Sciatic nerve (tissue), 2 donors: ENCODE measurements at regions not wholly inside any gene's neighbourhood (a gene's known extent, or its start where the extent isn't known, plus 50 kb on each side); places are given as distances from the start of the nearest gene placed in this dataset.
"Not testable (repeated sequence)": the region's sequence is repeated elsewhere in the genome, so short reads cannot be mapped to it uniquely, and the experiment has no call there.

Source experiments
- ATAC-seq: fragments of 200-7000 bp; cut with Tn5 transposase; one replicate; pipeline ENCODE4 v1.9.1; 2020; ENCODE audit warnings: mild to moderate bottlenecking, moderate library complexity
- DNase-seq: peaks from one replicate; pipeline ENCODE4 v3.0.0-alpha.2; 2020; ENCODE audit warnings: low spot score
- intact Hi-C: fragments of 100-400 bp; cut with DNase I; formaldehyde crosslinking; loops from one replicate; pipeline ENCODE4 v1.14.2; 2022
- donor health status: DM: no; HTN: no; CAD: no.
- donor health status: DM: no; HTN: no; CAD: no.

DNA sequence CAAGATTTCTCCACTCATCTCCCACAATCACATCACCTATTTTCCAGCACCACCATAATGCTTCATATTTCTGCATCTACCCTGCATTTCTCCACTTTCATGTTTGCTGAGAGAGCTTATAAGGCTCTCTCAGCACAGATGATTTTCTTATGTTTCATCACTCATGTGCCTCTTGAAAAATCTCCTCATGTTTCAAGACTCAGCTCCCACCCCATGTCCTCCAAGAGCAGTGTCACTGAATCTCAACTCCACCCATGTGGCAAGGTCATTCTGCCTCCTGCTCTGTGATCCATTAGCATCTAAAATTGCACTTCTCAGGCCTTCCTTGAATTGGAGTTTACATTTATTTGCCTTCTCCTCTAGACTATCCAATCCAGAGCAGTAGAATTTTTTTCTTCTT lies 178.7 kb upstream of the IRAK1BP1 start:
- intact Hi-C loops: no loop called here
- ATAC-seq (no peak), DNase-seq (no peak)

DNA sequence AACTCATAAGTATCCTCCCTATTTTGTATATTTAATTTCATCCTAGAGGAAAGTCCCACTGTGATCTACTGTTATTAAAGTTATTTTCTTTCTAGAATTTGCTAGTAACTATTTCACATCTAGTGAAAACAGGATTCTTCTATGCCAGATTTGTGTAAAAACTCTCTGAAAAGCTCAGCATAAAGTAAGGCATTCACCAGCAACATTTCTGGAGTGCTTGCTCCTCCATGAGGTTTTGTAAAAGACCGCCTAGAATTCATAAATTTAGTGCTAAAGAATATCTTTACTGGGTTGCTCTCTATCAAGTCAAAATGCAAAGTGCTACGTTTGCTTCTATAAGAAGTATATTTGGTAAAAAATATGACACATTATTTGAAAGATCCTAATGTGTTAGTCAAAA lies 173.5 kb upstream of the IRAK1BP1 start:
- DNase-seq: no peak
- ATAC-seq: no peak
- intact Hi-C loops: no loop called here

- DNase-seq, intact Hi-C loops, ATAC-seq: not testable (repeated sequence)
These were observed 172.7 kb upstream of the IRAK1BP1 start for GRCh38 chr6:78694628-78695027.

DNA sequence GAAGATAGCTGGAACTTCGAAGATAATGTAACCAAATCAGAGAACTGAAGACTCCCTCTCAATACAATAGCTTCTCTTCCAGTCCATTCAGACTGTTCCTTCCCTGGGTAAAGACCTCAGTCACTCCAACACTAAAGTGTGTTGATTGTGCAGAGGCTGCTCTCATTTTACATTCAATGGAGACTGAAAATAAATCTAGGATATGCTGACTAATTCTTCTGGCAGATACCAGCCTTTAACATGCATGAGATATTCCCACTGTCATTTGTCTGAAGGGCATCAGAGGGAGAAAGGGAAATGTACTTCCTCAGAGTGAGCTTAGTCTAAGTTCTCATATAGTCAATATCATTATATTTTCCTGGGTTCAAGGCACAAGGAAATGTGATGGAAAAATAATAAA lies 166.4 kb upstream of the IRAK1BP1 start:
- DNase-seq (no peak), ATAC-seq (no peak)
- intact Hi-C loops: no loop called here

DNA sequence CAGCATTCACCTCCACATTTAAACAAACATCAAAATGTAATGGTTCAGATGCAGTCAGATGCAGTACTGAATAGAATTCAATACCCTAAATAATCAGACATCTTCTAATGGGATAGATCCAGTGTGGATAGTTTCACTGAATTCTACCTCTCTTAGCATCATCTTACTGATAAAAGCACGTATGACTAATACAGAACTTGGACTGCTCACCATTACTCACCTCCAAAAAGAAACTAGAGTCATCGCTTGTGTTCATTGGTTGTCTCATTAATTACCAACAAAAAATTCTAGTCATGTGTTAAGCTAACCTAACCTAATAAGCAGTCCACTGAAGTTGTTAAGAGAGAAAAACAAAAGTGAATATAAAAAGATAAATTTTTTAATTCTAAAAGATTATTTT lies 165.9 kb upstream of the IRAK1BP1 start:
- DNase-seq (no peak), ATAC-seq (no peak)
- intact Hi-C loops: no loop called here

DNA sequence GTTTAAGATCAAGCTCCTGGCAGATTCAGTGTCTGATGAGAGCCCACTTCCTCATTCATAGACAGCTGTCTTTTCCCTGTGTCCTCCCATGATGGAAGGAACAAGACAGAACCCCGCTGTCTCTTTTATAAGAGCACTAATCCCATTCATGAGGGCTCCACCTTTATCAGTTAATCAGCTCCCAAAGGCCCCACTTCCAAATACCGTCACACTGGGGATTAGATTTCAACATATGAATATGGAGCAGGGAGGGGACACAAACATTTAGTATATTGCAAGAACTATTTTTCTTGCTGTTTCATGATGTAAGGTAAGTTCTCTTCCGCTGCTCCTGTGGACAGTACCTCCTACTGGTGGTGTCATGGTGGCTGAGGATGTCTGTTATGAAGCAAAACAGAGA lies 158.3 kb upstream of the IRAK1BP1 start:
- intact Hi-C loops: no loop called here
- DNase-seq: no peak
- ATAC-seq: no peak

GRCh38 chr6:78713564-78713963 lies 153.8 kb upstream of the IRAK1BP1 start:
- intact Hi-C loops: no loop called here

DNA sequence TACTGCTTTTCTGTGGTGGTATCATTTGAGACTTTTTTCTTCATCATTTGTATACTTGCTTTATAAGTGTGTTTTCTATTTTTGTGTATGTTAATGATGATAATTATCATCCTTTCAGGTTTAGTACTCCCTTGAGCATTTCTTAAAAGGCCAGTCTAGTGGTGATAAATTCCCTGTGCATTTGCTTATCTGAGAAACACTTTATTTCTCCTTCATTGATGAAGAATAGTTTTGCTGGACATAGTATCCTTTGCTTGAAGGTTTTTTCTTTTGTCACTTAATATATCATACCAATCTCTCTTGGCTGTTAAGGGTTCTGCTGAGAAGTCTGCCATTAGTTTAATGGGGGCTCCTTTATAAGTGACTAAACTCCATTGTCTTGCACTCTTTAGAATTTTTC lies 123.2 kb upstream of the IRAK1BP1 start:
- ATAC-seq: no peak
- intact Hi-C loops: no loop called here
- no peak for DNase-seq

More at GRCh38 chr6:78713564-78713963, 153.8 kb upstream of the IRAK1BP1 start:
- DNase-seq (no peak), ATAC-seq (no peak)

DNA sequence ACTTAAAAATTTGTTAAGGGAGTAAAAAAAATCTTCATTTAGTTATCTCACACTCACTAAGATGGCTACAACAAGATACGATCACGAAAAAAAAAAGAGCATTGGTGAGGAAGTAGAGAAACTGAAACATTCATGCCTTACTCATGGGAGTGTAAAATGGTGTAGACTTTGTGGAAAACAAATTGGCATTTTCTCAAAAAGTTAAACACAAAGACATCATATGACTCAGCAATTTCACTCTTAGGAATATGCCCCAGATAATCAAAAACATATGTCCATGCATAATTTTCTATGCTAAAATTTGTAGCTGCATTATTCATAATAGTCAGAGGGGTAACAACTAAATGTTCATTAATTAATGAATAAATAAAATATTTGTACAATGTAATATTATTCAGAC lies 120.9 kb upstream of the IRAK1BP1 start:
- ATAC-seq (no peak), DNase-seq (no peak)
- intact Hi-C loops: no loop called here

GRCh38 chr6:78749326-78749725 lies 118.0 kb upstream of the IRAK1BP1 start:
- ATAC-seq: no peak
- no peak for DNase-seq
- intact Hi-C loops: no loop called here

GRCh38 chr6:78758297-78758798 lies 109.0 kb upstream of the IRAK1BP1 start:
- DNase-seq, ATAC-seq, intact Hi-C loops: not testable (repeated sequence)

DNA sequence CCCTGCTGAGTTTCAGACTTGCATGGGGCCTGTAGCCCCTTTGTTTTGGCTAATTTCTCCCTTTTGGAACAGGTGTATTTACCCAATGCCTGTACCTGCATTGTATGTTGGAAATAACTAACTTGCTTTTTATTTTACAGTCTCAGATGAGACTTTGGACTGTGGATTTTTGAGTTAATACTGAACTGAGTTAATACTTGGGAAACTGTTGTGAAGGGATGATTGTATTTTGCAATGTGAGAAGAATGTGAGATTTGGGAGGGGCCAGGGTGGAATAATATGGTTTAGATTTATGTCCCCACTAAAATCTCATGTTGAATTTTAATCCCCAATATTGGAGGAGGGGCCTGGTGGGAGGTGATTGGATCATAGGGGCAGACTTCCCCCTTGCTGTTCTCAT lies 99.1 kb upstream of the IRAK1BP1 start:
- ATAC-seq (no peak), DNase-seq (no peak)
- intact Hi-C loops: no loop called here

GRCh38 chr6:78770765-78771164 lies 96.6 kb upstream of the IRAK1BP1 start:
- no peak for ATAC-seq

DNA sequence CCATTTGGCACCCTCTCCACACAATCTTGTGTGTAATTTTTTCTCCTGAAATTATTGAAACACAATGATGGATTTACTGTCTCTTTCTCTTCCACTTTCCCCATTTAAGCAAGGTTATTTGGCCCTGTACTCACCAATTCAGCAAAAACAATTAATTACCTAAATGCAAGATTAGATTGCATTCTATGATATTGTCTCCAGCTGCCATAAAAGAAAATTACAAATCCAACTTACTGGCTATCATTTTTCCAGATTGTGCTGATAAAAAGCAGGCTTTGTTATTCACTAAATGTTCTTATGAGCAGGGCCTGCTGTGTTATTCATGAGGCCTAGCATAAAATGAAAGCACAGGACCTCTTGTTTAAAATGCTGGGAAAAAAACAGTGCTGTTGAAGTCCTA lies 95.8 kb upstream of the IRAK1BP1 start:
- DNase-seq (no peak), ATAC-seq (no peak)
- intact Hi-C loops: no loop called here

More at GRCh38 chr6:78770765-78771164, 96.6 kb upstream of the IRAK1BP1 start:
- no peak for DNase-seq
- intact Hi-C loops: no loop called here

DNA sequence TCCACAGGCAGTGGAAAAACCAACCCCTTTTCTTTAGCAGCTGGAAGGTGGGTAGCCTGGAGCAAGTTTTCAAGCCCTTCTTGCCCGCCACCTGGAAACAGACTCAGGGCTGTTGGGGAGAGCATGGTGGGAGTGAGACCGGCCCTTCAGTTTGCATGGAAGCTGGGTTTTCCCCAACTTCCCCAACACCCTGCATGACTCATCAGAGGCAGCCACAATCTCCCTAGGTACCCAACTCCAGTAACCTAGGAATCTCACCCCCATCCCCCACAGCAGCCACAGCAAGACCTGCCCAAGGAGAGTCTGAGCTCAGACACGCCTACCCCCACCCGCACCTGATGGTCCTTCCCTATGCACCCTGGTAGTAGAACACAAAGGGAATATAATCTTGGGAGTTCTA lies 86.3 kb upstream of the IRAK1BP1 start:
- ATAC-seq (no peak), DNase-seq (no peak)
- intact Hi-C loops: no loop called here

- DNase-seq, intact Hi-C loops, ATAC-seq: not testable (repeated sequence)
These were observed 84.0 kb upstream of the IRAK1BP1 start for GRCh38 chr6:78783366-78783765.

GRCh38 chr6:78797270-78797669 lies 70.1 kb upstream of the IRAK1BP1 start:
- intact Hi-C loops: no loop called here
- DNase-seq (no peak), ATAC-seq (no peak)

- ATAC-seq (no peak), DNase-seq (no peak)
- intact Hi-C loops: no loop called here
These were observed 67.7 kb upstream of the IRAK1BP1 start for GRCh38 chr6:78799682-78800081.

DNA sequence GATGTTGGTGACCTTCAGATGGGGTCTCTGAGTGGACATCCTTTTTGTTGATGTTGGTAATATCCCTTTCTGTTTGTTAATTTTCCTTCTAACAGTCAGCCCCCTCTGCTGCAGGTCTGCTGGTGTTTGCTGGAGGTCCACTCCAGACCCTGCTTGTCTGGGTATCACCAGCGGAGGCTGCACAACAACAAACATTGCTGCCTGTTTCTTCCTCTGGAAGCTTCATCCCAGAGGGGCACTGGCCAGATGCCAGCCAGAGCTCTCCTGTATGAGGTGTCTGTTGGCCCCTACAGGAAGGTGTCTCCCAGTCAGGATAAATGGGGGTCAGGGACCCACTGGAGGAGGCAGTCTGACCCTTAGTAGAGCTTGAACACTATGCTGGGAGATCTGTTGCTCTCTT lies 60.6 kb upstream of the IRAK1BP1 start:
- DNase-seq, ATAC-seq, intact Hi-C loops: not testable (repeated sequence)

DNA sequence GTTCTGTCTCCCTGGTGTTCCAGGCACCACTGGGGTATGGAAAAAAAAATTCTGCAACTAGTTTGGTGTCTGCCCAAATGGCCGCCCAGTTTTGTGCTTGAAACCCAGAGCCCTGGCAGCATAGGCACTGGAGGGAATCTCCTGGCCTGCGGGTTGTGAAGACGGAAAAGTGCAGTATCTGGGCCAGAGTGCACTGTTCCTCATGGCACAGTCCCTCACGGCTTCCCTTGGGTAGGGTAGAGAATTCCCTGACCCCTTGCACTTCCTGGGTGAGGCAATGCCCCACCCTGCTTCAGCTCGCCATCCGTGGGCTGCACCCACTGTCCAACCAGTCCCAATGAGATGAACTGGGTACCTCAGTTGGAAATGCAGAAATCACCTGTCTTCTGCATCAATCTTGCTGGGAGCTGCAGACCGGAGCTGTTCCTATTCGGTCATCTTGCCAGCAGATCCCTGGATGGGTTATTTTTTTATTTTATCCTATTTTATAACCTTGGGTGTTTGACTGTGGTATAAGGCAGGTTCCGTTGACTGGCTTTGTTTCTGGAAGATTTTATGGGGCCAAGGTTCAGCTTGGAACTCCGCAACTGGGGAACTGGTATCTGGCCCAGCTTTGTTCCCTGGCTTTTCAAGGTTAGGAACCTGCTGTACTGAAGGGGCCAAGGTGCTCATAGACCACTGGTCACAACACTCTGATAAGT lies 59.5 kb upstream of the IRAK1BP1 start:
- DNase-seq, intact Hi-C loops, ATAC-seq: not testable (repeated sequence)

DNA sequence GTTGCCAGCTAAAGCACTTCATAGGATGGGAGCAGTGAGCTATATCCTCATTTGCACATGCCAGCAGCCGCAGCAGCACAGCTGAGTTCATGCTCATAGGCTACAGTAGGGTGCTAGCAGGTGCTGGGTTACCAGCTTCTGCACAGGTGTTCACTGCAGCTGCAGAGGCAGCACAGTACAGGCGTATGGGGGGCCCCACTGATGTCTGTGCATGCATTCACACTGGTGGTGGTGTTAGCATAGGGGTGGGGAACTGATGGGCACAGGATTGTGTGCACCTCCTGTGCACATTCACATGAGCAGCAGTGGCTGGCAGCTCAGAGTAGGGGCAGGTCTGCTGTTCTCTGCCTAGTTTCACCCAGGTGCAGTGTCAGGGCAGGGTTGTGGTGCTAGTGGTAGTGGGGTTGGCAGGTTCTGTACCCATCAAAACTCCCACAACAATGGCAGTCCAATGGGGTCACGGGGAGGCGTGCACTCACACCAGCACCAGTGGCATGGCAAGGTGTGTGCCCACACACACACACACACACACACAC lies 58.9 kb upstream of the IRAK1BP1 start:
- DNase-seq (no peak), ATAC-seq (no peak)
- intact Hi-C loops: no loop called here
